ENCODE measurements at regions not wholly inside any gene's neighbourhood (a gene's known extent, or its start where the extent isn't known, plus 50 kb on each side); places are given as distances from the start of the nearest gene placed in this dataset.

- BruUV-seq (replicated peaks): no TSS peak
Observed at GRCh38 chr9:12094046-12094445, 599.1 kb upstream of the TYRP1 start.

GRCh38 chr9:12095931-12096330, 597.3 kb upstream of the TYRP1 start:
- Histone ChIP-seq H3K36me3 (ENCODE audit: control insufficient read depth, insufficient read depth, low read length) (no peaks in the 10 kb centered on the region), H3K4me3 (ENCODE audit: low read depth in 2 of 2, low read length in 2 of 2) (no peak overlapping the region), H3K27me3 (ENCODE audit: control insufficient read depth, insufficient read depth, low read length) (no peaks in the 10 kb centered on the region), H3K27ac (ENCODE audit: low read length) (no peak overlapping the region), H3K9me3 (ENCODE audit: control insufficient read depth, insufficient read depth, low read depth, low read length) (no peaks in the 10 kb centered on the region), H3K4me1 (ENCODE audit: control insufficient read depth, insufficient read depth, low read length) (no peaks in the 10 kb centered on the region)
- ChIA-PET POLR2A (no interaction called here), CTCF (no interaction called here)
- TF ChIP-seq POLR2AphosphoS5 (IDR thresholded peaks at IDR 0.05; ENCODE audit: low read depth, low read length) (no peak), TCF7L2 (IDR thresholded peaks at IDR 0.05; ENCODE audit: low read depth, low read length) (no peak), CTCF (IDR thresholded peaks at IDR 0.05) (no peak), REST (IDR thresholded peaks at IDR 0.05; ENCODE audit: insufficient read depth in 1 of 2, low read depth in 2 of 2, low read length in 1 of 2) (no peak)
- BruUV-seq (replicated peaks): no TSS peak
- intact Hi-C loops (cut with micrococcal nuclease; ENCODE audit: unreplicated experiment): no loop called here
- DNase-seq (ENCODE audit: low read depth, low spot score): no peak
- ATAC-seq: no peak
- in situ Hi-C loops (cut with HindIII; ENCODE audit: low pct_unique_long_range_greater_than_20kb, low sequenced_read_pairs): no loop called here

More at GRCh38 chr9:12094046-12094445, 599.1 kb upstream of the TYRP1 start:
- in situ Hi-C loops (cut with HindIII; ENCODE audit: low pct_unique_long_range_greater_than_20kb, low sequenced_read_pairs) (no loop called here), intact Hi-C loops (cut with micrococcal nuclease; ENCODE audit: unreplicated experiment) (no loop called here)
- no peaks in the 10 kb centered on the region for H3K4me1 ChIP-seq (ENCODE audit: control insufficient read depth, insufficient read depth, low read length)
- TF ChIP-seq REST (IDR thresholded peaks at IDR 0.05; ENCODE audit: insufficient read depth in 1 of 2, low read depth in 2 of 2, low read length in 1 of 2) (no peak), CTCF (IDR thresholded peaks at IDR 0.05) (no peak)
- DNase-seq (ENCODE audit: low read depth, low spot score): no peak
- POLR2A ChIA-PET: no interaction called here
- ATAC-seq: no peak
- H3K27ac ChIP-seq (ENCODE audit: low read length): no peak overlapping the region
- no peaks in the 10 kb centered on the region for H3K27me3 ChIP-seq (ENCODE audit: control insufficient read depth, insufficient read depth, low read length)
- no peaks in the 10 kb centered on the region for H3K36me3 ChIP-seq (ENCODE audit: control insufficient read depth, insufficient read depth, low read length)
- CTCF ChIA-PET: no interaction called here
- H3K9me3 ChIP-seq (ENCODE audit: control insufficient read depth, insufficient read depth, low read depth, low read length): no peaks in the 10 kb centered on the region
- H3K4me3 ChIP-seq (ENCODE audit: low read depth in 2 of 2, low read length in 2 of 2): no peak overlapping the region

Data from Panc1 (cell line).